Pancreas (tissue), 10 donors: ENCODE measurements at regions not wholly inside any gene's neighbourhood (a gene's known extent, or its start where the extent isn't known, plus 50 kb on each side); places are given as distances from the start of the nearest gene placed in this dataset.
"Not testable (repeated sequence)": the region's sequence is repeated elsewhere in the genome, so short reads cannot be mapped to it uniquely, and the experiment has no call there.

Experiments
- ATAC-seq, 4 donors: fragments of 200-7000 bp; cut with Tn5 transposase; one replicate each; pipeline versions ENCODE4 v1.8.0 to v1.9.1; 2020; ENCODE audit warnings: mild to moderate bottlenecking in 4 of 4, moderate library complexity in 4 of 4
- DNase-seq, 6 donors: peaks; one replicate each; pipeline ENCODE4 v3.0.0-alpha.2; 2020
- FAIRE-seq: peaks from 2 replicates; lab custom pipeline; 2012; peaks lifted over from hg19 to GRCh38; lab: Jason Lieb, UNC
- H3K27ac ChIP-seq, 4 donors: fragments of 200-600 bp; sonication (generic); 1 replicate in 3 of 4; 2 replicates in 1 of 4; pipeline versions ENCODE4 v1.5.0 to v1.8.0; 2020
- H3K27me3 ChIP-seq, 4 donors: fragments of 200-600 bp; one replicate each; pipeline ENCODE4 v1.8.0; 2021
- H3K36me3 ChIP-seq, 3 donors: fragments of 200-600 bp; sonication (generic) in 1 of 3; one replicate each; pipeline versions ENCODE4 v1.5.0 to v1.8.0; 2020 to 2021
- H3K4me1 ChIP-seq, 3 donors: fragments of 200-600 bp; one replicate each; pipeline ENCODE4 v1.8.0; 2021
- H3K4me3 ChIP-seq, 4 donors: fragments of 200-600 bp; sonication (generic) in 2 of 4; one replicate each; pipeline versions ENCODE4 v1.5.0 to v1.8.0; 2020 to 2021
- H3K9me3 ChIP-seq, 4 donors: fragments of 200-600 bp; one replicate each; pipeline ENCODE4 v1.8.0; 2021
- WGBS, 2 donors: extraction: QIAGEN DNeasy Blood & Tissue Kit; methylation state at CpG; one replicate each; pipeline ENCODE4 v1.1.7; 2013; 5-methylcytosine and 5-hydroxymethylcytosine counted together
- intact Hi-C, 3 donors: fragments of 100-400 bp; cut with DNase I; formaldehyde crosslinking; loops; one replicate each; pipeline versions ENCODE4 v1.11.1 to v1.14.2; 2022
- TF ChIP-seq, protein P1 (sequence below), 4 donors: fragments of 200-600 bp; sonication (generic) in 3 of 4; IDR thresholded peaks; one replicate each; pipeline versions ENCODE4 v1.5.0 to v1.8.0; 2021; ENCODE audit warnings: antibody characterized with exemption in 4 of 4
- donor health status: healthy with polysubstance abuse.
- donor health status: DM: no; HTN: no; CAD: no; lungs with moderate emphysema.
- donor health status: DM: no; HTN: no; CAD: no.
- donor health status: control.
- donor health status: control.
- donor health status: Bipolar disorder and iron deficiency.
- donor health status: DM: yes; HTN: yes; CAD: no.
- donor health status: DM: no; HTN: no; CAD: no.
- donor health status: DM: no; HTN: no; CAD: no.
- donor health status: DM: yes; HTN: yes; CAD: no.

DNA sequence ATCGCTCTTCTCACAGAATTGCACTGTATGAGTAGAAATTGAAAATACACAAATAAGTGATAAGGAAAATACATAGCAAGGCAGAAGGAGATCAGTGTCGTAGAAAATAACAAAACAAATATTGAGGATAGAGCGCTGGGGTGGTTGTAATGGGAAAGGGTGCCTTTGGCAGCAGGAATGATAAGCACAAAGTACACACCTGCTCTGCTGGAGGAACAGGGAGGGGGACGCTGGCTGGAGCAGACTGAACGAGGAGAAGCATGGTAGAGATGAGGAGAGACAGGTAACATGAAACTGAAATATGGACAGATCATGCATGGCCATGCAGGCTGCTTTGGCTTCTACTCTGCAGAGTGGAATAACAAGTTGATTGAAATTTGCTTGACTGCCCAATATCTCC, 181.2 kb upstream of the FSHR start:
- TF ChIP-seq, protein P1, sequence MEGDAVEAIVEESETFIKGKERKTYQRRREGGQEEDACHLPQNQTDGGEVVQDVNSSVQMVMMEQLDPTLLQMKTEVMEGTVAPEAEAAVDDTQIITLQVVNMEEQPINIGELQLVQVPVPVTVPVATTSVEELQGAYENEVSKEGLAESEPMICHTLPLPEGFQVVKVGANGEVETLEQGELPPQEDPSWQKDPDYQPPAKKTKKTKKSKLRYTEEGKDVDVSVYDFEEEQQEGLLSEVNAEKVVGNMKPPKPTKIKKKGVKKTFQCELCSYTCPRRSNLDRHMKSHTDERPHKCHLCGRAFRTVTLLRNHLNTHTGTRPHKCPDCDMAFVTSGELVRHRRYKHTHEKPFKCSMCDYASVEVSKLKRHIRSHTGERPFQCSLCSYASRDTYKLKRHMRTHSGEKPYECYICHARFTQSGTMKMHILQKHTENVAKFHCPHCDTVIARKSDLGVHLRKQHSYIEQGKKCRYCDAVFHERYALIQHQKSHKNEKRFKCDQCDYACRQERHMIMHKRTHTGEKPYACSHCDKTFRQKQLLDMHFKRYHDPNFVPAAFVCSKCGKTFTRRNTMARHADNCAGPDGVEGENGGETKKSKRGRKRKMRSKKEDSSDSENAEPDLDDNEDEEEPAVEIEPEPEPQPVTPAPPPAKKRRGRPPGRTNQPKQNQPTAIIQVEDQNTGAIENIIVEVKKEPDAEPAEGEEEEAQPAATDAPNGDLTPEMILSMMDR (IDR thresholded peaks at IDR 0.05), result no peak
- Histone ChIP-seq H3K27ac (no peak overlapping the region), H3K27me3 (no peaks in the 10 kb centered on the region), H3K36me3 (no peaks in the 10 kb centered on the region), H3K4me3 (no peak overlapping the region), H3K4me1 (no peaks in the 10 kb centered on the region), H3K9me3 (no peaks in the 10 kb centered on the region)
- intact Hi-C loops, result no loop called here
- FAIRE-seq (no peak), DNase-seq (peak in 1 of 6 donors; percentile 22), ATAC-seq (peak in 3 of 4 donors; percentile 42 to 69 (median 57))
- WGBS, 2 donors, result 17 to 26% methylated on average over 5 of the region's 5 CpGs

DNA sequence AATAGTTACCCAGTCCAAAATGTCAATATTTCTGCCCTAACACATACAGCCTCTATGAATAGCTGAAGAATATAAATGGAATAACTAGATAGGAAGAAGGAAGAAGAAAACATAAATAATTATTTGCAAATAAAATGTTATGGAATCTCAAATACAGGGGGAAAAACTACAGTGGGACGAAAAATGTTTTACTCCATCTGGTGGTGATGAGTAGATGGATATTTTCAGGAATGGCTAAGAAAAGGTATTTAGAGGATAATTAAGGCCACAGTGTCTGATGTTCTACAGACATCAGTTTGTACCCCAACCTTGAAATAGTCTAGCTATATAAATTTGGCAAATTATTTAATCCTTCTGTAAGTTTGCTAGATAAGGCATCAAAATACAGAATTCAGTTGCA, 178.1 kb upstream of the FSHR start:
- Histone ChIP-seq H3K4me3 (no peak overlapping the region), H3K27ac (no peak overlapping the region), H3K4me1 (no peaks in the 10 kb centered on the region), H3K36me3 (no peaks in the 10 kb centered on the region), H3K9me3 (no peaks in the 10 kb centered on the region), H3K27me3 (no peaks in the 10 kb centered on the region)
- TF ChIP-seq, protein P1 (IDR thresholded peaks at IDR 0.05), result no peak
- ATAC-seq (no peak), FAIRE-seq (no peak), DNase-seq (no peak)
- intact Hi-C loops, result no loop called here
- 66 to 75% methylated on average over 1 of the region's 1 CpG for WGBS, 2 donors

DNA sequence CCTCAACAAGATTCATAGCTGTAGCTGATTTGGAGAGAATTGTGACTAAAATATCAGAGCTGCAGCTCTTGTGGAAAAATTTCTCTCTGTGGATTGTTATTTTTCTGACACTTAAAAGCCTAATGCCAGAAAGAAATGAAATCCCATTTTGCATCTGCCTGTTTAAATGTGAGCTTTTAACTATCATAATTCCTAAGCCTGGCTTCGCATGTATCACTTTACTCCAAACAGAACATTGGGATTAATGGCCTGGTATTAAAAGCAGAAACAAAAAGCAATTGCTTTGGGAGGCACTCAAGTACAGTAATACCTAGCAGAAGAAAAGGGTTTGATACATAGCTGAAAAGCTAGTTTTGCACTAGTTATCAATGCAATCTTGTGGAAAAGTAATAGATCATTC, 164.2 kb upstream of the FSHR start:
- no peak for ATAC-seq
- no peak for FAIRE-seq
- intact Hi-C loops, result no loop called here
- H3K27ac ChIP-seq, result no peak overlapping the region
- H3K36me3 ChIP-seq, result no peaks in the 10 kb centered on the region
- peaks cover 0 to 7% (median 0%) of the 10 kb centered on the region in 4 donors for H3K9me3 ChIP-seq
- H3K4me1 ChIP-seq, result no peaks in the 10 kb centered on the region
- no peaks in the 10 kb centered on the region for H3K27me3 ChIP-seq
- no peak for DNase-seq
- WGBS, 2 donors, result 38 to 50% methylated on average over 1 of the region's 1 CpG
- TF ChIP-seq, protein P1 (IDR thresholded peaks at IDR 0.05), result no peak
- no peak overlapping the region for H3K4me3 ChIP-seq

DNA sequence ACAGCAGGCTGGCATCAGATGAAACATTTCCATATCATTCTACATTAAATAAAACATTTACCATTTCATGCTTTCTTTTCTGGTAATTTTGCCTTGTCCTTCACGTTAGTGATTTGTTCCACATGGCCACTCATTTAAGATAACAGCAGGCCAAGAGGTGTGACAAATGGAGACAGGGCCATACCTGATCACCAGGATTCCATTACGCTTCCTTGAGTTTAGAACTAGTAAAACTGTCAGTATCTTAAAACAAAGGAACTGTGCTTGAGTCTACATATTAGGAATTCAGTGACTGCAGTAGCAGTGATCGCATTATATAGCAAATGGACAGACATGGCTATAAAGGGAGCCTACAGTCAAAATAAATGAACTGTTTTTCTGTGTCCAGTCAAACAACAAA, 155.1 kb upstream of the FSHR start:
- Histone ChIP-seq H3K4me1 (no peaks in the 10 kb centered on the region), H3K27me3 (no peaks in the 10 kb centered on the region), H3K9me3 (no peaks in the 10 kb centered on the region), H3K27ac (no peak overlapping the region), H3K4me3 (no peak overlapping the region), H3K36me3 (no peaks in the 10 kb centered on the region)
- WGBS, 2 donors, result 50 to 51% methylated on average over 3 of the region's 3 CpGs
- TF ChIP-seq, protein P1 (IDR thresholded peaks at IDR 0.05), result no peak
- ATAC-seq (no peak), DNase-seq (no peak), FAIRE-seq (no peak)
- intact Hi-C loops, result no loop called here

DNA sequence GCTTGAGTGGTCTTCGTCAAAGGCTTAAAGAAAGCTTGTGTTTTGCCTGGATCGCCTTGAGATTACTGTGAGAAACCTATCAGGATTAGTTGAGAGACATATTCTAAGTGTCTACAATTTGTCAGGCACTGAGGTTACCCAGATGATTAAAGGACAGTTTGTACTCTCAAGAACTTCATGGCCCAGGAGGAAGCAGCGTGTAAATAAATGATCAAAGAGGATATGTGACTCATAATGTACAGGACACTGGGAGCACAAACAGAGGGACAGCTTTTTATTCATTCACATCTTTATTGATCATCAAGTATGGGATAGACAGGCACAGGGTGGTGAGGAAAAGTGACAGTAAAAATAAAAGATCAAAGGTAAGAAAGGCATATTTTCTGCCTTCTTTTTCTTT, 152.6 kb upstream of the FSHR start:
- Histone ChIP-seq H3K27me3 (no peaks in the 10 kb centered on the region), H3K9me3 (no peaks in the 10 kb centered on the region), H3K4me3 (no peak overlapping the region), H3K27ac (no peak overlapping the region), H3K4me1 (no peaks in the 10 kb centered on the region), H3K36me3 (no peaks in the 10 kb centered on the region)
- 33 to 40% methylated on average over 3 of the region's 3 CpGs for WGBS, 2 donors
- peak in 1 of 4 donors; percentile 21 for ATAC-seq
- TF ChIP-seq, protein P1 (IDR thresholded peaks at IDR 0.05), result no peak
- FAIRE-seq, result no peak
- no peak for DNase-seq
- intact Hi-C loops, result no loop called here

DNA sequence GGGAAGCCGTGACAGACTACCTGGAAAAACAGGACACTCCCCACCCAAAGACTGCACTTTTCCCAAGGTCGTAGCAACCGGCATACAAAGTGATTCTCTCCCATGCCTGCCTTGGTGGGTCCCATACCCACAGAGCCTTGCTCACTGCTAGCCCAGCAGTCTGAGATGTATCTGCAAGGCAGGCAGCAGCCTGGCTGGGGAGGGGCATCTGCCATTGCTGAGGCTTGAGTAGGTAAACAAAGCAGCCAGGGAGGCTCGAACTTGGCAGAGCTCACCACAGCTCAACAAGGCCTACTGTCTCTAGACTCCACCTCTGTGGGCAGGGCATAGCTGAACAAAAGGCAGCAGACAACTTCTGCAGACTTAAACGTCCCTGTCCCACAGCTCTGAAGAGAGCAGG, 144.4 kb upstream of the FSHR start:
- peak in 1 of 6 donors; percentile 22 for DNase-seq
- H3K27ac ChIP-seq, H3K4me3 ChIP-seq, H3K27me3 ChIP-seq, FAIRE-seq, H3K4me1 ChIP-seq, ATAC-seq, H3K36me3 ChIP-seq, H3K9me3 ChIP-seq, intact Hi-C loops: not testable (repeated sequence)
- WGBS, 2 donors, result 45 to 59% methylated on average over 5 of the region's 5 CpGs
